K562 (cell line): ENCODE measurements at regions not wholly inside any gene's neighbourhood (a gene's known extent, or its start where the extent isn't known, plus 50 kb on each side); places are given as distances from the start of the nearest gene placed in this dataset.

Source experiments
- ATAC-seq: fragments of 200-7000 bp; cut with Tn5 transposase; 3 replicates; pipeline ENCODE4 v1.9.1; 2020; ENCODE audit warnings: moderate library complexity
- BruUV-seq: library from RNA; stranded (reverse); fragments of 400-500 nt; replicated peaks from 2 replicates; lab custom pipeline; 2021; lab: Mats Ljungman, UMichigan
- CTCF ChIA-PET: fragments of 300-600 bp; formaldehyde crosslinking; extraction: SDS; loops from one replicate; lab custom pipeline; 2021; ENCODE audit warnings: low intra/inter-chr PET ratio; lab: Yijun Ruan, JAX
- POLR2A ChIA-PET: fragments of 300-600, 350-650 bp; sonication (Branson Sonifier 250); formaldehyde crosslinking; extraction: SDS; loops from one replicate; lab custom pipeline; 2021; ENCODE audit warnings: antibody characterized with exemption, inconsistent platforms; lab: Yijun Ruan, JAX
- DNase-seq, 4 experiments: peaks; one replicate each; pipeline versions ENCODE4 v3.0.0 to v3.0.0-alpha.2; 2011 to 2018; ENCODE audit warnings: low spot score in 3 of 4, mixed read lengths in 3 of 4; ENCODE audit errors: extremely low read depth in 1 of 4
- FAIRE-seq: peaks from 2 replicates; lab custom pipeline; 2011; peaks lifted over from hg19 to GRCh38; lab: Jason Lieb, UNC
- H2AFZ ChIP-seq: 2 replicates; pipeline ENCODE4 v1.6.0; 2011; ENCODE audit warnings: low read depth, low read length, control low read depth, inconsistent platforms
- H3K27ac ChIP-seq: fragments of 200-600 bp; 3 replicates; pipeline ENCODE4 v1.8.0; 2011; ENCODE audit warnings: low read depth, mild to moderate bottlenecking, control low read depth, inconsistent platforms, low read length, moderate library complexity, mixed read lengths; ENCODE audit errors: extremely low read depth
- H3K27me3 ChIP-seq, 2 experiments: fragments of 300-600 bp in 1 of 2; 2 replicates in 1 of 2; 3 replicates in 1 of 2; pipeline versions ENCODE4 v1.6.0 to v1.8.0; 2011; ENCODE audit warnings: inconsistent platforms in 2 of 2, low read length in 2 of 2, mild to moderate bottlenecking in 1 of 2, mixed read lengths in 1 of 2, moderate library complexity in 1 of 2; ENCODE audit not compliant: control insufficient read depth in 2 of 2, insufficient read depth in 2 of 2
- H3K36me3 ChIP-seq: fragments of 300-600 bp; 3 replicates; pipeline ENCODE4 v1.8.0; 2011; ENCODE audit warnings: mild to moderate bottlenecking, low read length, inconsistent platforms; ENCODE audit not compliant: control insufficient read depth, insufficient read depth
- H3K4me1 ChIP-seq, 2 experiments: fragments of 200-600 bp in 1 of 2; replicated peaks in 1 of 2; 2 replicates in 1 of 2; 3 replicates in 1 of 2; pipeline versions ENCODE4 v1.5.1 to v1.8.0; 2011; ENCODE audit warnings: inconsistent platforms in 2 of 2, low read length in 2 of 2, mild to moderate bottlenecking in 1 of 2, mixed read lengths in 1 of 2, moderate library complexity in 1 of 2; ENCODE audit not compliant: control insufficient read depth in 2 of 2, insufficient read depth in 2 of 2
- H3K4me2 ChIP-seq: 2 replicates; pipeline ENCODE4 v1.6.1; 2011; ENCODE audit warnings: low read length, control low read depth, inconsistent platforms, mixed read lengths; ENCODE audit not compliant: insufficient read depth
- H3K4me3 ChIP-seq: fragments of 200-600 bp; sonication (generic), shearing (Covaris generic); 2 replicates; pipeline ENCODE4 v1.5.1; 2016; ENCODE audit warnings: control low read depth, inconsistent platforms
- H3K79me2 ChIP-seq: fragments of 200-600 bp; 3 replicates; pipeline ENCODE4 v1.8.0; 2011; ENCODE audit warnings: low read length, inconsistent platforms; ENCODE audit not compliant: control insufficient read depth, insufficient read depth
- H3K9ac ChIP-seq, 2 experiments: 2 replicates each; pipeline versions ENCODE4 v1.6.0 to v1.6.1; 2011; ENCODE audit warnings: low read depth in 2 of 2, low read length in 2 of 2, control low read depth in 1 of 2, inconsistent platforms in 1 of 2, mild to moderate bottlenecking in 1 of 2, mixed read lengths in 1 of 2; ENCODE audit not compliant: insufficient read depth in 1 of 2
- H3K9me1 ChIP-seq: one replicate; pipeline ENCODE4 v1.6.0; 2011; ENCODE audit warnings: inconsistent platforms, mild to moderate bottlenecking, low read length, moderate library complexity; ENCODE audit not compliant: control insufficient read depth, insufficient read depth
- H3K9me3 ChIP-seq: replicated peaks from 2 replicates; pipeline ENCODE4 v1.5.1; 2011; ENCODE audit warnings: low read depth, low read length, inconsistent platforms; ENCODE audit not compliant: control insufficient read depth, insufficient read depth
- H4K20me1 ChIP-seq: replicated peaks from 2 replicates; pipeline ENCODE4 v1.6.1; 2011; ENCODE audit warnings: low read length, inconsistent platforms, mixed read lengths; ENCODE audit not compliant: control insufficient read depth, insufficient read depth
- JUND ChIP-seq, 2 experiments: IDR thresholded peaks; 2 replicates in 1 of 2; 3 replicates in 1 of 2; pipeline ENCODE4 v1.6.1; 2011; ENCODE audit warnings: borderline replicate concordance in 2 of 2, low read depth in 2 of 2, low read length in 2 of 2, improper control_type of control experiment in 1 of 2, missing biosample characterization in 1 of 2, missing genetic modification characterization in 1 of 2, missing genetic modification reagents in 1 of 2
- MTA3 ChIP-seq: fragments of 450-650 bp; formaldehyde crosslinking; IDR thresholded peaks from 2 replicates; pipeline ENCODE4 v1.6.1; 2017; ENCODE audit warnings: mild to moderate bottlenecking, borderline replicate concordance
- POLR2AphosphoS5 ChIP-seq: IDR thresholded peaks from 2 replicates; pipeline ENCODE4 v1.6.1; 2011; ENCODE audit warnings: mild to moderate bottlenecking, low read depth, low read length, moderate library complexity; ENCODE audit not compliant: control insufficient read depth, insufficient read depth
- POLR2B ChIP-seq: fragments of 450-650 bp; IDR thresholded peaks from 2 replicates; pipeline ENCODE4 v1.6.1; 2018; ENCODE audit warnings: low read depth; ENCODE audit not compliant: partially characterized antibody
- POU5F1 ChIP-seq: fragments of 150-350 bp; IDR thresholded peaks from 2 replicates; pipeline ENCODE4 v1.6.1; 2014; ENCODE audit warnings: borderline replicate concordance, low read length, low read depth, mild to moderate bottlenecking; ENCODE audit not compliant: partially characterized antibody
- PTRF ChIP-seq: fragments of 450-650 bp; IDR thresholded peaks from 2 replicates; pipeline ENCODE4 v1.6.1; 2016; ENCODE audit warnings: mild to moderate bottlenecking, missing genetic modification characterization, missing compliant biosample characterization
- RFX7 ChIP-seq: fragments of 250-450 bp; sonication (Bioruptor Pico); IDR thresholded peaks from 2 replicates; pipeline ENCODE4 v1.5.1; 2021; ENCODE audit warnings: mild to moderate bottlenecking
- SMARCE1 ChIP-seq: fragments of 450-650 bp; IDR thresholded peaks from 2 replicates; pipeline ENCODE4 v1.7.1; 2016; ENCODE audit warnings: mild to moderate bottlenecking
- TEAD2 ChIP-seq: fragments of 450-650 bp; IDR thresholded peaks from 2 replicates; pipeline ENCODE4 v1.6.1; 2016; ENCODE audit warnings: missing genetic modification characterization, control low read depth, missing compliant biosample characterization
- ZBTB43 ChIP-seq: sonication (generic); formaldehyde crosslinking; IDR thresholded peaks from 2 replicates; pipeline ENCODE4 v1.8.0; 2023; ENCODE audit warnings: mild to moderate bottlenecking, missing genetic modification reagents
- ZC3H11A ChIP-seq: IDR thresholded peaks from 2 replicates; pipeline ENCODE4 v1.6.1; 2012; ENCODE audit warnings: low read depth, low read length, improper control_type of control experiment
- ZNF384 ChIP-seq: IDR thresholded peaks from 2 replicates; pipeline ENCODE4 v1.6.1; 2012; ENCODE audit warnings: low read depth, low read length, improper control_type of control experiment
- ZNF830 ChIP-seq: fragments of 250-450 bp; sonication (Bioruptor Pico); IDR thresholded peaks from 2 replicates; pipeline ENCODE4 v1.5.0; 2021; ENCODE audit warnings: mild to moderate bottlenecking
- WGBS: fragments of 100-300 bp; shearing (Covaris generic); methylation state at CpG from one replicate; pipeline ENCODE4 v1.1.6; 2016; ENCODE audit warnings: low coverage, mixed read lengths; ENCODE audit not compliant: insufficient coverage; ENCODE audit errors: missing lambda C conversion rate; 5-methylcytosine and 5-hydroxymethylcytosine counted together
- in situ Hi-C: fragments of 300-500 bp; cut with MboI; formaldehyde crosslinking; loops from 4 replicates; pipeline ENCODE4 v1.15.0; 2018; ENCODE audit warnings: inconsistent platforms, mixed read lengths
- intact Hi-C: fragments of 100-400 bp; cut with micrococcal nuclease; formaldehyde crosslinking; loops from 2 replicates; pipeline ENCODE4 v1.14.2; 2022
- TF ChIP-seq, protein P1 (sequence below), 2 experiments: fragments of 450-650 bp in 1 of 2; sonication (generic) in 1 of 2; formaldehyde crosslinking; conservative IDR thresholded peaks; 2 replicates each; pipeline versions ENCODE4 v1.4.0 to v1.8.1; 2020 to 2022; ENCODE audit warnings: mild to moderate bottlenecking in 1 of 2, missing genetic modification reagents in 1 of 2

DNA sequence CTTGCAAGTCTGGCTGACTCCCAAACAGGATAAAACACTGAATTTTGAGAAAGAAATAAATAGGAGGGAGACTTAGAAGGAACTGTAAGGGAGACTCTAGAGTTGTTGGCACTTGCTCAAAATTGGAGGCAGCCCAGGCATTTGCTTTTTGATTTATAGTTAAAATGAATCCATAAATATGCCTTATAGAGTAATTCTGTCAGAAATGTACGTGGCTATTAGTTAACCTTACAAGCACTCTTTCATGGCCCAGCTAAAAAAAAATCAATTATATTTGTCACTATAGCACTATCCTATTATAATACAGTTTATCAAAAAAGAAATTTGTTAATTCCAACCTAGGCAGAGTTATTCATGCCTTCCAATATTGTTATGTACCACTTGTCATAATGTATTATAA, 1000.0 kb upstream of the CHORDC1 start (continued):
- TF ChIP-seq JUND (IDR thresholded peaks at IDR 0.05; ENCODE audit: borderline replicate concordance, low read depth, low read length) (no peak), JUND (tag; IDR thresholded peaks at IDR 0.05; ENCODE audit: borderline replicate concordance, low read depth, low read length) (no peak), POLR2B (no peak), ZNF384 (no peak)

DNA sequence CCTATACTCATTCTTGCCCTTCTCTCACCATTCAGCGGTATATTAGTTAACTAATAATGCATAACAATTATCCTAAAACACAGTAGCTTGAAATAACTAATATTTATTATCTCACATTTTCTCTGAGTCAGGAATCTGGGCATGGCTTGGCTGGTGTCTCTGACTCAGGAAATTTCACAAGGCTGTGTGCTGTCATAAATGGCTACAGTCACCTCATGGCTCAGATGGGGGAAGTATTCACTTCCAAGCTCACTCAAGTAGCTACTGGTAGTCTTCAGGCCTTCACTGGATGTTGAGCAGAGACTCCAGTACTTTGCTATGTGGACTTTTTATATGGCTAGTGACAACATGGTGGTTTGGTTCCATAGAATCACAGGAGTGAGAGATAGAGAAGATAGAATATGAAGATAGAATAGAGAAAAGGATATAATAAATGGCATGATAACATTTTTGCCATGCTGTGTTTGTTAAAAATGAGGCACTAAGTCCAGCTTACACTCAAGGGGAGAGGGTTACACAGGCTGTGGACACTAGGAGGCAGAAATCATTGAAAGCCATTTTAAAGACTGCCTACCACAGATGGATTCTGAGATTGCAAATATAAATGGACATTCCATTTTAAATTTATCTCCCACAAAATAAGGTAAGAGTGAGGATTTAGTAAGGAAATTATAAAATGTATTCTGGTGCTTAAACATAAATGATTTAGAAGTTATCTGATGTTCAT, 997.8 kb upstream of the CHORDC1 start:
- no peak for DNase-seq
- Histone ChIP-seq H3K9me1 (no peaks in the 10 kb centered on the region), H3K9ac (no peak overlapping the region), H3K9me3 (no peaks in the 10 kb centered on the region; the same call in 1 of the 2 replicates), H4K20me1 (no peaks in the 10 kb centered on the region), H3K4me1 (no peaks in the 10 kb centered on the region), H3K27ac (no peak overlapping the region), H3K79me2 (no peaks in the 10 kb centered on the region), H3K27me3 (no peaks in the 10 kb centered on the region), H3K4me2 (no peak overlapping the region), H3K36me3 (no peaks in the 10 kb centered on the region), H3K4me3 (no peak overlapping the region), H2AFZ (no peak overlapping the region)
- no TSS peak for BruUV-seq
- TF ChIP-seq MTA3: no peak
- no peak for TF ChIP-seq POU5F1
- no peak for TF ChIP-seq POLR2AphosphoS5
- TF ChIP-seq RFX7 (CRISPR knock-in tag): no peak
- TF ChIP-seq ZNF830 (CRISPR knock-in tag): no peak
- TF ChIP-seq SMARCE1: no peak
- TF ChIP-seq, protein P1, sequence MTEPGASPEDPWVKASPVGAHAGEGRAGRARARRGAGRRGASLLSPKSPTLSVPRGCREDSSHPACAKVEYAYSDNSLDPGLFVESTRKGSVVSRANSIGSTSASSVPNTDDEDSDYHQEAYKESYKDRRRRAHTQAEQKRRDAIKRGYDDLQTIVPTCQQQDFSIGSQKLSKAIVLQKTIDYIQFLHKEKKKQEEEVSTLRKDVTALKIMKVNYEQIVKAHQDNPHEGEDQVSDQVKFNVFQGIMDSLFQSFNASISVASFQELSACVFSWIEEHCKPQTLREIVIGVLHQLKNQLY (CRISPR knock-in tag; conservative IDR thresholded peaks at IDR 0.05): no peak
- no peak for TF ChIP-seq ZBTB43 (CRISPR knock-in tag)
- TF ChIP-seq ZC3H11A: no peak
- no peak for TF ChIP-seq PTRF (tag)
- no peak for TF ChIP-seq TEAD2
- 0% methylated on average over 1 of the region's 1 CpG for WGBS
- ChIA-PET CTCF (no interaction called here), POLR2A (no interaction called here)
- FAIRE-seq: no peak
- intact Hi-C loops (no loop called here), in situ Hi-C loops (no loop called here)
- no peak for ATAC-seq
